ENCODE measurements at regions not wholly inside any gene's neighbourhood (a gene's known extent, or its start where the extent isn't known, plus 50 kb on each side); places are given as distances from the start of the nearest gene placed in this dataset.

- no peak for DNase-seq (ENCODE audit: low read depth)
- no peak overlapping the region for H3K4me3 ChIP-seq (ENCODE audit: low read length)
Observed at GRCh38 chr2:128733450-128733849, 414.8 kb upstream of the HS6ST1 start.

DNA sequence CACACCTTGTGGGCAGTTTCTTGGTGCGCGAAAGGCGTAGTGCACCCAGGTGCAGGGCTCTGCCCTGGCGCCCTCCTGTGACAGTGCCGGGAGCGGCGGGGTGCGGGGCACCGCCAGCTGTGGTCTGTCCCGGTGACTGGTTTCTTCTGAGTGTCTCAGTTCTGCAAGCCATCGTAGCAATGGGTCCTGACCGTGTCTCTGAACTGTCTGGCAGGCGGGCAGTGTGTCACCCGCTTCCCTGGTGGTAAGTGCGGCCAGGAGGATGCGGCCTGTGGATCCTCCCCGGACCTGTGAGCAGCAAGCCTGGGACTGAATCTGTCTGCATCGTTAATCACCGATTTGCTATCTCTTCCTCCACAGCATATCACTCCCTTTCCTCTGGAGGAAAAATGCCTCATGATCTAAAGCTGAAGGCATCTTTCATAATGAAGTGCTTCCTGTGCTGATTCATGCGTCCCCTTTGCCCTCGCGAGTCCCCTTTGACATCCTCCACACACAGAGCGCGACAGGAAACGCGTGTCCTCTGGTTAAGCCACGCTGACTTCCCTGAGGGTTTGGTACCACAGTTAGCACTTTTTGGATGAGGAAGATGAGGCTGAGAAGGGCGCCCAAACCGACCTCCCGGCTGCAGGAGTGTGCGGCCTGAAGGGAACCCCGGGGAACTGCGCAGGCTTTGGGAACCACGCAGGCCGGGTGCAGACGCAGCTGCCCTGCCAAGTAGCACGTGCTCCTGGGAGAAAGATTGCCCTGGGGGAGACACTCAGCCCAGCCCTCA is 416.0 kb upstream of the HS6ST1 start:
- DNase-seq (ENCODE audit: low read depth) = no peak
- no peak overlapping the region for H3K4me3 ChIP-seq (ENCODE audit: low read length)
- no peak for TF ChIP-seq CTCF (conservative IDR thresholded peaks at IDR 0.05; ENCODE audit: low read depth, low read length)

More at GRCh38 chr2:128733450-128733849, 414.8 kb upstream of the HS6ST1 start:
- TF ChIP-seq CTCF (conservative IDR thresholded peaks at IDR 0.05; ENCODE audit: low read depth, low read length) = no peak

DNA sequence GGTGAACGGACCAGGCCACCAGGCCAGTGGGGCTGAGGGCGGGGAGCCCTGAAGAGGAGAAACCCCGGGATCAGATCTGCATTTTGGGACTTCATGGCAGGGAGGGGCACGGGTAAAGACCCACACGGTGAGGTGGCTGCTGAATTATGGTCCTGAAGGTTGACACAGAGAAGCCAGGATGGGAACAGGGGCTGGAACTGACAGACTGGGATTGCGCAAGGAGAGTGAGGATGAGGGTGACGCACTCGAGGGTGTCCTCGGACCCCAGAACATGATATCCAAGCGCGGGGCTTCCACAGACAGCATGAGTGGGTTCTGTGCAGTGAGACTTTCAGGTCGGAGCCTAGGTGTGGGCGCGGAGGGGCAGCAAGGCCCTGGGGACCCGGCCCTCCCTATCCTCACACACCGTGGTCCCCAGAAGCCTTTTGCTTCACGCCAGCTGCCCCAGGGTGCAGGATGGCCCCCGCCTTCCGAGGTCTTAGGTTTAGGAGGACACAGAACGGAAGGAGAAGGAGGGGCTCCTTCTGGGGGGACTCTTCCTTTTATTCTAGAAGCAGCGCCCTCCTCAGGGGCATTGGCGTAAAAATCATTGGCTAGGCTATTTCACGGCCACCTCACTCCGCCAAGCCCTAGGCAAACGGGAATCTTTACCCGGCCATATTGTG is 416.8 kb upstream of the HS6ST1 start:
- TF ChIP-seq CTCF (conservative IDR thresholded peaks at IDR 0.05; ENCODE audit: low read depth, low read length) = peak; percentile 0
- DNase-seq (ENCODE audit: low read depth) = no peak
- no peak overlapping the region for H3K4me3 ChIP-seq (ENCODE audit: low read length)

DNA sequence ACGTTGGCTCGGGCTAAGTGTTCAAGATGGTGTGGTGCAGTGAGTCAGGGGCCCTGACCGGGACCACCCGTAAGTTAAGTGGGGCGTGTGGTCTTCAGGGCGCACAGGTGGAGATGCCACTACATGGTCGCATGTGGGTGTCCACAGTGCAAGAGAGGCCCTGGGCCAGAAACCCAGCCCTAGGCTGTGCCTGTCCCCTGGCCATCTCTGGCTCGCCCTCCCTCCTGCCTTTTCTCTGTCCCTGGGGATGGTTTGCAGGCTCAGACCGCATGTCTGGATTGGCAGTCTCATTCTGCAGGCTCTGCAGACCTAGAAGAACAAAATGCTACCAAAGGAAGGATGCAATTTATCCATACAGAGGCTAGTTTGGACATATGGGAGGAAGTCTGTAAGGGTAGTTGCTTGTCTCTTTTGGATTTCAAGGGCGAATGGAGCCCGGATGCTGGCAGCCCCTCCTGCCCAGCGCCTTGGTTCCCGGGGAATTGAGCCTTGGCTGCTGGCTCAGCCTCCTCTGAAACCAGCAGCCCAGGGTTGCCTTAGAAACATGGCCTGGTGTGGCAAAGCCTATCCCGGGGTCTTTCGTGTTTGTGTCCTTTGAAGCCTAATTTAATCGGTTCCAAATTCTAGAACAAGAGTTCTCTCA is 417.5 kb upstream of the HS6ST1 start:
- TF ChIP-seq CTCF (conservative IDR thresholded peaks at IDR 0.05; ENCODE audit: low read depth, low read length) = no peak
- no peak overlapping the region for H3K4me3 ChIP-seq (ENCODE audit: low read length)
- DNase-seq (ENCODE audit: low read depth) = no peak

- peak overlapping the region; percentile 34 for H3K4me3 ChIP-seq (ENCODE audit: low read length)
- peak; percentile 98 for TF ChIP-seq CTCF (conservative IDR thresholded peaks at IDR 0.05; ENCODE audit: low read depth, low read length)
- no peak for DNase-seq (ENCODE audit: low read depth)
Observed at GRCh38 chr2:128736689-128737545, 418.2 kb upstream of the HS6ST1 start.

GRCh38 chr2:128737546-128737826 is 418.8 kb upstream of the HS6ST1 start:
- no peak for TF ChIP-seq CTCF (conservative IDR thresholded peaks at IDR 0.05; ENCODE audit: low read depth, low read length)
- no peak overlapping the region for H3K4me3 ChIP-seq (ENCODE audit: low read length)
- no peak for DNase-seq (ENCODE audit: low read depth)

Data from retinal pigment epithelial cell (primary cell).